Upper lobe of right lung (tissue), 1 donor: ENCODE measurements at regions not wholly inside any gene's neighbourhood (a gene's known extent, or its start where the extent isn't known, plus 50 kb on each side); places are given as distances from the start of the nearest gene placed in this dataset.
"Not testable (repeated sequence)": the region's sequence is repeated elsewhere in the genome, so short reads cannot be mapped to it uniquely, and the experiment has no call there.

Experiments
- ATAC-seq: fragments of 200-7000 bp; cut with Tn5 transposase; one replicate; pipeline ENCODE4 v1.9.1; 2020; ENCODE audit warnings: mild to moderate bottlenecking, moderate library complexity
- DNase-seq: peaks from one replicate; pipeline ENCODE4 v3.0.0-alpha.2; 2020
- H3K27ac ChIP-seq: fragments of 200-600 bp; one replicate; pipeline ENCODE4 v1.8.0; 2022
- H3K27me3 ChIP-seq: fragments of 200-600 bp; one replicate; pipeline ENCODE4 v1.8.0; 2022; ENCODE audit warnings: mild to moderate bottlenecking
- H3K36me3 ChIP-seq: fragments of 200-600 bp; one replicate; pipeline ENCODE4 v1.8.0; 2022
- H3K4me1 ChIP-seq: fragments of 200-600 bp; one replicate; pipeline ENCODE4 v1.8.0; 2022
- H3K4me3 ChIP-seq: fragments of 200-600 bp; one replicate; pipeline ENCODE4 v1.8.0; 2022; ENCODE audit warnings: mild to moderate bottlenecking
- H3K9me3 ChIP-seq: fragments of 200-600 bp; one replicate; pipeline ENCODE4 v1.8.0; 2022
- intact Hi-C: fragments of 100-400 bp; cut with DNase I; formaldehyde crosslinking; loops from one replicate; pipeline ENCODE4 v1.11.0; 2022
- TF ChIP-seq, protein P1 (sequence below): fragments of 200-600 bp; IDR thresholded peaks from one replicate; pipeline ENCODE4 v1.8.0; 2022; ENCODE audit warnings: antibody characterized with exemption
- donor health status: DM: no; HTN: yes; CAD: no; lungs with severe emphysema.

DNA sequence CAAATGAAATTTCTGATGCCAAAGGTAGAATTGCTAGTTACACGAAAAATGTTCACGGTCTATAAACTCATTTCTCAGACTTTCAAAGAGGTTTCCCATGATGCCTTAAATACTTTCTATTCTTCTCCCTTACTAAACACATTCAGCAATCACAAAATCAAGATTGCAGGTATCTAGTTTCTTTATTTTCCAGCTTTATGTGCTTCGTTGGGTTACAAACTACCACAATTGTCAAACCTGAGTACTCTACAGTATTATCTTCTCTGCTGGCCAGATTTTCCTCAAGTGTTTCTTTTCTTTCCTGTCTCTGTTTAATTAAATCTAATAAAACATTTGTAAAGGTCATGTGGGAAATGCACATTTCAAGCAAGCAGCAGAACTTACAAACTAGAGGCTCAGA, 201.8 kb upstream of the ZNF385D start:
- no peaks in the 10 kb centered on the region for H3K27me3 ChIP-seq
- H3K4me3 ChIP-seq, result no peak overlapping the region
- H3K36me3 ChIP-seq, result no peaks in the 10 kb centered on the region
- DNase-seq, result no peak
- H3K27ac ChIP-seq, result no peak overlapping the region
- no peak for ATAC-seq
- H3K9me3 ChIP-seq, result no peaks in the 10 kb centered on the region
- intact Hi-C loops, result no loop called here
- H3K4me1 ChIP-seq, result no peaks in the 10 kb centered on the region
- TF ChIP-seq, protein P1, sequence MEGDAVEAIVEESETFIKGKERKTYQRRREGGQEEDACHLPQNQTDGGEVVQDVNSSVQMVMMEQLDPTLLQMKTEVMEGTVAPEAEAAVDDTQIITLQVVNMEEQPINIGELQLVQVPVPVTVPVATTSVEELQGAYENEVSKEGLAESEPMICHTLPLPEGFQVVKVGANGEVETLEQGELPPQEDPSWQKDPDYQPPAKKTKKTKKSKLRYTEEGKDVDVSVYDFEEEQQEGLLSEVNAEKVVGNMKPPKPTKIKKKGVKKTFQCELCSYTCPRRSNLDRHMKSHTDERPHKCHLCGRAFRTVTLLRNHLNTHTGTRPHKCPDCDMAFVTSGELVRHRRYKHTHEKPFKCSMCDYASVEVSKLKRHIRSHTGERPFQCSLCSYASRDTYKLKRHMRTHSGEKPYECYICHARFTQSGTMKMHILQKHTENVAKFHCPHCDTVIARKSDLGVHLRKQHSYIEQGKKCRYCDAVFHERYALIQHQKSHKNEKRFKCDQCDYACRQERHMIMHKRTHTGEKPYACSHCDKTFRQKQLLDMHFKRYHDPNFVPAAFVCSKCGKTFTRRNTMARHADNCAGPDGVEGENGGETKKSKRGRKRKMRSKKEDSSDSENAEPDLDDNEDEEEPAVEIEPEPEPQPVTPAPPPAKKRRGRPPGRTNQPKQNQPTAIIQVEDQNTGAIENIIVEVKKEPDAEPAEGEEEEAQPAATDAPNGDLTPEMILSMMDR, result no peak

DNA sequence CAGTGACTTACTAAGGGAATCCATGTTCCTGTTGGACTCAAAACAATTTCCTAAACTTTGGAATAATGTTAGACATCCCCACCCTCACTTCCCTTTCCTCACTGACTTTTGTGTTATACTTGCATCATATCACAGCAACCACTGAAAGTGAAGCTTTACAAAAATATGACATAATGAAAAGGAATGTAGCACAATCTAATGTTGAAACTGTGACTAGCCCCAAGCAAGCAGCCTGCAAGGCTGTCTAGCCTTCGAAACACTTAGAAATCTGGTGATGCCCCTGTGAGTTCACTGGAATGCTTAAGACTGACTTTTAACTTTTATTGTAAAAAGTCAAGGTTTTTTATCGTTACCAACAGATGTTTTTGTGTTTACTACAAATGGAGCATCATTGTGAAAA, 203.7 kb upstream of the ZNF385D start:
- H3K4me1 ChIP-seq, result no peaks in the 10 kb centered on the region
- no peak for DNase-seq
- no peak overlapping the region for H3K27ac ChIP-seq
- no peaks in the 10 kb centered on the region for H3K36me3 ChIP-seq
- no peaks in the 10 kb centered on the region for H3K9me3 ChIP-seq
- intact Hi-C loops, result no loop called here
- H3K4me3 ChIP-seq, result no peak overlapping the region
- ATAC-seq, result no peak
- TF ChIP-seq, protein P1, result no peak
- H3K27me3 ChIP-seq, result no peaks in the 10 kb centered on the region

- ATAC-seq, result no peak
- TF ChIP-seq, protein P1, result no peak
Observed at GRCh38 chr3:21955406-21955805, 204.4 kb upstream of the ZNF385D start.

DNA sequence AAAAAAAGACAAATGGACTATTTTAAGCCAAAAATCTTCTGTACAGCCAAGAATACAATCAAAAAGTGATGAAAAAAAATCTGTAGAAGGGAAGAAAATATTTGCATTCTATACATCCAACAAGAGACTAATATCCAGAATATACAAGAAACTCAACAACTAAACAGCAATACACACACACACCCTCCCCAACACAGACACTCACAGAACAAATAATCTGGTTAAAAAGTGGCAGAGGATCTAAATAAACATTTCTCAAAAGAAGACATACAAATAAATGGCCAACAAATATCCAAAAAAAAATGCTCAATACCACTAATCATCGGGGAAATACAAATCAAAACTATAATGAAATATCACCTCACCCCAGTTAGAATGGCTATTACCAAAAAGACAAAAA, 209.0 kb upstream of the ZNF385D start:
- no peaks in the 10 kb centered on the region for H3K4me1 ChIP-seq
- H3K27ac ChIP-seq, result no peak overlapping the region
- no peaks in the 10 kb centered on the region for H3K36me3 ChIP-seq
- intact Hi-C loops, result no loop called here
- no peaks in the 10 kb centered on the region for H3K9me3 ChIP-seq
- no peak overlapping the region for H3K4me3 ChIP-seq
- TF ChIP-seq, protein P1, result no peak
- no peaks in the 10 kb centered on the region for H3K27me3 ChIP-seq
- no peak for ATAC-seq
- DNase-seq, result no peak

More at GRCh38 chr3:21955406-21955805, 204.4 kb upstream of the ZNF385D start:
- intact Hi-C loops, result no loop called here
- Histone ChIP-seq H3K9me3 (no peaks in the 10 kb centered on the region), H3K36me3 (no peaks in the 10 kb centered on the region), H3K27me3 (no peaks in the 10 kb centered on the region), H3K27ac (no peak overlapping the region), H3K4me3 (no peak overlapping the region), H3K4me1 (no peaks in the 10 kb centered on the region)
- DNase-seq, result no peak

DNA sequence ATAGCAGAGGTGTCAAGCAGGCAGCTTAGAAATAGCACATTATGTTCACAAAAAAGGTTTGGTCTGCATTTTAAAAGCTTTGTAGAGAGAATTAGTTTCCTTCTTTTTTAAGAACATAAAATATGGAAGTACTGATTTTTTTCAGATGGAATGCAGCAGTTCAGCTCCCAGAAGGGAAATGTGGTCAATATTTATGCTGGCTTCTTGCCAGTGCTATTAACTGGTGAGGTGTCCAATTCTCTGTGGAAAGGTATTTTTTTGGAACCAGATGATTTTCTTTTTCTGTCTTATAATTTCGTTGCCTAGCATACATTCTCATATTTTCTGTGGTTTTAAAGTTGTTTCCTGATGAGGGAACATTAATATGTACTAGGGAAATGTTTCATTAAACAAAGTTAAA, 211.4 kb upstream of the ZNF385D start:
- H3K4me1 ChIP-seq, result no peaks in the 10 kb centered on the region
- intact Hi-C loops, result no loop called here
- H3K9me3 ChIP-seq, result no peaks in the 10 kb centered on the region
- H3K36me3 ChIP-seq, result no peaks in the 10 kb centered on the region
- H3K27me3 ChIP-seq, result no peaks in the 10 kb centered on the region
- no peak overlapping the region for H3K27ac ChIP-seq
- no peak overlapping the region for H3K4me3 ChIP-seq
- ATAC-seq (no peak), DNase-seq (no peak)
- TF ChIP-seq, protein P1, result no peak

- H3K36me3 ChIP-seq, H3K4me3 ChIP-seq, H3K4me1 ChIP-seq, DNase-seq, H3K27me3 ChIP-seq, H3K9me3 ChIP-seq, ATAC-seq, intact Hi-C loops, H3K27ac ChIP-seq: not testable (repeated sequence)
Observed at GRCh38 chr3:21966457-21966856, 215.4 kb upstream of the ZNF385D start.
